Stimulated activated naive CD8-positive, alpha-beta T cell treated with anti-CD3 and anti-CD28 coated beads, Interleukin-15, amount 100 ng/mL, for 72 hours (primary cell): ENCODE measurements at regions not wholly inside any gene's neighbourhood (a gene's known extent, or its start where the extent isn't known, plus 50 kb on each side); places are given as distances from the start of the nearest gene placed in this dataset.
"Not testable (repeated sequence)": the region's sequence is repeated elsewhere in the genome, so short reads cannot be mapped to it uniquely, and the experiment has no call there.

Experiments
- ATAC-seq: fragments of 150-1000 bp; cut with Tn5 transposase; 2 replicates; pipeline ENCODE4 v1.10.0; 2021; ENCODE audit warnings: mild to moderate bottlenecking, moderate library complexity
- DNase-seq, 2 donors: peaks; one replicate each; pipeline ENCODE4 v3.0.0; 2021 to 2022
- H3K27ac Mint-ChIP-seq, 2 donors: one replicate each; pipeline ENCODE4 v1.8.0; 2022; ENCODE audit warnings: mild to moderate bottlenecking in 2 of 2, mixed read lengths in 2 of 2, moderate library complexity in 2 of 2
- H3K27me3 Mint-ChIP-seq: one replicate; pipeline ENCODE4 v1.8.0; 2022; ENCODE audit warnings: mixed read lengths
- H3K4me1 Mint-ChIP-seq: one replicate; pipeline ENCODE4 v1.8.0; 2022; ENCODE audit warnings: mild to moderate bottlenecking, mixed read lengths
- H3K4me3 Mint-ChIP-seq, 2 donors: one replicate each; pipeline ENCODE4 v1.8.0; 2022; ENCODE audit warnings: mild to moderate bottlenecking in 2 of 2, mixed read lengths in 2 of 2, moderate library complexity in 1 of 2
- H3K9me3 Mint-ChIP-seq, 2 donors: one replicate each; pipeline ENCODE4 v1.8.0; 2022; ENCODE audit warnings: mixed read lengths in 2 of 2

- H3K4me1 Mint-ChIP-seq, H3K4me3 Mint-ChIP-seq, H3K27ac Mint-ChIP-seq, DNase-seq, H3K9me3 Mint-ChIP-seq, H3K27me3 Mint-ChIP-seq, ATAC-seq: not testable (repeated sequence)
Observed at GRCh38 chrY:11098419-11098818, 1570.7 kb downstream of the TSPY10 start.

- Mint-ChIP-seq H3K27me3 (no peaks in the 10 kb centered on the region), H3K4me3 (no peak overlapping the region), H3K9me3 (peaks cover 5 to 6% of the 10 kb centered on the region in 2 donors), H3K27ac (no peak overlapping the region), H3K4me1 (no peaks in the 10 kb centered on the region)
- ATAC-seq (no peak), DNase-seq (no peak)
Observed at GRCh38 chrY:11099004-11099403, 1571.3 kb downstream of the TSPY10 start.

- not testable (repeated sequence) for H3K4me1 Mint-ChIP-seq, H3K27me3 Mint-ChIP-seq, ATAC-seq, H3K27ac Mint-ChIP-seq, DNase-seq, H3K9me3 Mint-ChIP-seq, H3K4me3 Mint-ChIP-seq
Observed at GRCh38 chrY:11100472-11100871, 1572.8 kb downstream of the TSPY10 start.

GRCh38 chrY:11102987-11103386 is 1575.3 kb downstream of the TSPY10 start:
- not testable (repeated sequence) for H3K27me3 Mint-ChIP-seq, ATAC-seq, H3K4me3 Mint-ChIP-seq, H3K27ac Mint-ChIP-seq, H3K4me1 Mint-ChIP-seq, DNase-seq
- H3K9me3 Mint-ChIP-seq, result peaks cover 12 to 14% of the 10 kb centered on the region in 2 donors

GRCh38 chrY:11107127-11107918 is 1579.6 kb downstream of the TSPY10 start:
- not testable (repeated sequence) for ATAC-seq, H3K4me1 Mint-ChIP-seq, H3K4me3 Mint-ChIP-seq, DNase-seq
- peaks cover 12% of the 10 kb centered on the region for H3K27me3 Mint-ChIP-seq
- H3K27ac Mint-ChIP-seq, result peak overlapping the region in 1 of 2 donors; percentile 76
- H3K9me3 Mint-ChIP-seq, result peaks cover 16 to 23% of the 10 kb centered on the region in 2 donors

- not testable (repeated sequence) for DNase-seq, H3K27ac Mint-ChIP-seq, H3K9me3 Mint-ChIP-seq, H3K27me3 Mint-ChIP-seq, H3K4me3 Mint-ChIP-seq, H3K4me1 Mint-ChIP-seq, ATAC-seq
Observed at GRCh38 chrY:11151724-11152123, 1549.3 kb upstream of the USP9Y start.

GRCh38 chrY:11156100-11156499 is 1544.9 kb upstream of the USP9Y start:
- H3K27me3 Mint-ChIP-seq, H3K4me3 Mint-ChIP-seq, DNase-seq, H3K4me1 Mint-ChIP-seq, H3K27ac Mint-ChIP-seq, ATAC-seq, H3K9me3 Mint-ChIP-seq: not testable (repeated sequence)

GRCh38 chrY:11156846-11157245 is 1544.2 kb upstream of the USP9Y start:
- H3K4me1 Mint-ChIP-seq, H3K4me3 Mint-ChIP-seq, H3K9me3 Mint-ChIP-seq: not testable (repeated sequence)

GRCh38 chrY:11177033-11177432 is 1524.0 kb upstream of the USP9Y start:
- not testable (repeated sequence) for H3K4me1 Mint-ChIP-seq, H3K27me3 Mint-ChIP-seq, ATAC-seq, H3K9me3 Mint-ChIP-seq, DNase-seq, H3K27ac Mint-ChIP-seq, H3K4me3 Mint-ChIP-seq

More at GRCh38 chrY:11156846-11157245, 1544.2 kb upstream of the USP9Y start:
- not testable (repeated sequence) for DNase-seq, H3K27ac Mint-ChIP-seq, H3K27me3 Mint-ChIP-seq, ATAC-seq

GRCh38 chrY:11201133-11201532 is 1499.9 kb upstream of the USP9Y start:
- H3K4me3 Mint-ChIP-seq, H3K4me1 Mint-ChIP-seq: not testable (repeated sequence)

GRCh38 chrY:11214851-11215250 is 1486.2 kb upstream of the USP9Y start:
- peak overlapping the region; percentile 89 to 97 for H3K27ac Mint-ChIP-seq
- peak in 1 of 2 donors; percentile 68 for DNase-seq
- H3K27me3 Mint-ChIP-seq, ATAC-seq, H3K4me1 Mint-ChIP-seq, H3K9me3 Mint-ChIP-seq: not testable (repeated sequence)
- peak overlapping the region; percentile 76 to 85 for H3K4me3 Mint-ChIP-seq

More at GRCh38 chrY:11201133-11201532, 1499.9 kb upstream of the USP9Y start:
- not testable (repeated sequence) for H3K27ac Mint-ChIP-seq, ATAC-seq, H3K9me3 Mint-ChIP-seq, H3K27me3 Mint-ChIP-seq
- DNase-seq, result peak in 1 of 2 donors; percentile 71
